ENCODE measurements at regions not wholly inside any gene's neighbourhood (a gene's known extent, or its start where the extent isn't known, plus 50 kb on each side); places are given as distances from the start of the nearest gene placed in this dataset.

DNA sequence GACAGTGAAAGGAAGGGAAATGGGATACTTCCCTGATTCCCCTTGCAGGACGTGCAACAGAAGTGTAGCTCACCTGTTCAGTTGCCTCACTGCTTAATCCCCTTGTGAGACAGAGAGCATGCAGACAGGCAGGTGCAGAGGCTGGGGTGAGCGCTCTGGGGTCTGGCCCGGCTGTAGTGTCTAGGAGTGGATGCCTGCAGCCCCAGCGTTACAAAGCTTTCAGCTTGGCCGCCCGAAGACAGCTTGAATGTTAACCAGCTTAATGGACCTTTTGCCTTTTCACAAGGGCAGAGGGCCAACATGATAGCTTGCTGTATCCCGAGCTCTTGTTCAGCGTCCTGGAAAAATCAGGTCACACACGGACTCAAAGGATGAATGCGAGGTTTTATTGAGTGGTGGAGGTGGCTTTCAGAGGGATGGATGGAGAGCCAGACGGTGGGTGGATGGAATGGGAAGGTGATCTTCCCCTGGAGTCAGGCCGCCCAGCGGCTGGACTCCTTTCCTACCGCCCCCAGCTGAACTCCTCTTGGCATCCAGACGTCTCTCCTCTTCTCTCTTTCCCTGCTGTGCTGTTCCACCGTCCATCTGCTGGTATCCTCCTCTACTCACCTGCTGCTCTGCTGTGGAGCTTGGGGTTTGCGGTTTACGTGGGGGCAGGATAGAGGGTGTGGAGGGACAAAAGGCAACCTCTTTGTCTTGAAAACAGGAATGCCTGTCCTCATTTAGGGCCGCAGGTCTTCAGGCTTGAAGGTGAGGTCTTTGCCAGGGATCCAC lies 86.2 kb upstream of the RESF1 start:
- TF ChIP-seq CTCF (conservative IDR thresholded peaks at IDR 0.05; ENCODE audit: low read depth, low read length): no peak
- TF ChIP-seq EZH2 (IDR thresholded peaks at IDR 0.05; ENCODE audit: low read length, unreplicated experiment): no peak

All from PC-3 (cell line).